ENCODE measurements at regions not wholly inside any gene's neighbourhood (a gene's known extent, or its start where the extent isn't known, plus 50 kb on each side); places are given as distances from the start of the nearest gene placed in this dataset.

GRCh38 chr17:31740611-31741082 is 118.4 kb downstream of the COPRS start:
- DNase-seq (no peak), ATAC-seq (no peak)
- Histone ChIP-seq H3K27ac (no peak overlapping the region), H3K4me3 (no peak overlapping the region), H3K4me1 (peaks cover 0 to 5% of the 10 kb centered on the region in 2 donors), H3K36me3 (no peaks in the 10 kb centered on the region), H3K27me3 (no peaks in the 10 kb centered on the region), H3K9me3 (no peaks in the 10 kb centered on the region)
- intact Hi-C loops (cut with DNase I): no loop called here
- no peak for TF ChIP-seq CTCF (IDR thresholded peaks at IDR 0.05)

GRCh38 chr17:31738996-31739699 is 119.9 kb downstream of the COPRS start:
- no peak for DNase-seq
- TF ChIP-seq CTCF (IDR thresholded peaks at IDR 0.05): no peak
- intact Hi-C loops (cut with DNase I): no loop called here
- Histone ChIP-seq H3K36me3 (no peaks in the 10 kb centered on the region), H3K9me3 (no peaks in the 10 kb centered on the region), H3K27ac (no peak overlapping the region), H3K27me3 (no peaks in the 10 kb centered on the region), H3K4me1 (peaks cover 0 to 5% of the 10 kb centered on the region in 2 donors), H3K4me3 (no peak overlapping the region)
- ATAC-seq: no peak

- H3K36me3 ChIP-seq: no peaks in the 10 kb centered on the region
- H3K4me3 ChIP-seq: no peak overlapping the region
- H3K27ac ChIP-seq: no peak overlapping the region
- ATAC-seq: no peak
- intact Hi-C loops (cut with DNase I): no loop called here
- DNase-seq: no peak
- no peaks in the 10 kb centered on the region for H3K9me3 ChIP-seq
- H3K4me1 ChIP-seq: no peaks in the 10 kb centered on the region
- TF ChIP-seq CTCF (IDR thresholded peaks at IDR 0.05): no peak
- H3K27me3 ChIP-seq: no peaks in the 10 kb centered on the region
These were observed 120.6 kb downstream of the COPRS start for GRCh38 chr17:31738488-31738887.

GRCh38 chr17:31738067-31738466 is 121.0 kb downstream of the COPRS start:
- Histone ChIP-seq H3K4me3 (no peak overlapping the region), H3K4me1 (no peaks in the 10 kb centered on the region), H3K9me3 (no peaks in the 10 kb centered on the region), H3K27ac (no peak overlapping the region), H3K36me3 (no peaks in the 10 kb centered on the region), H3K27me3 (no peaks in the 10 kb centered on the region)
- no peak for TF ChIP-seq CTCF (IDR thresholded peaks at IDR 0.05)
- DNase-seq: no peak
- intact Hi-C loops (cut with DNase I): no loop called here
- no peak for ATAC-seq

- Histone ChIP-seq H3K4me1 (no peaks in the 10 kb centered on the region), H3K9me3 (no peaks in the 10 kb centered on the region), H3K27ac (no peak overlapping the region), H3K4me3 (no peak overlapping the region), H3K36me3 (no peaks in the 10 kb centered on the region), H3K27me3 (no peaks in the 10 kb centered on the region)
- TF ChIP-seq CTCF (IDR thresholded peaks at IDR 0.05): no peak
- no peak for DNase-seq
- intact Hi-C loops (cut with DNase I): no loop called here
- no peak for ATAC-seq
These were observed 122.0 kb downstream of the COPRS start for GRCh38 chr17:31736855-31737625.

All from left lung (tissue), 4 donors.